Panc1 (cell line): ENCODE measurements at regions not wholly inside any gene's neighbourhood (a gene's known extent, or its start where the extent isn't known, plus 50 kb on each side); places are given as distances from the start of the nearest gene placed in this dataset.
"Not testable (repeated sequence)": the region's sequence is repeated elsewhere in the genome, so short reads cannot be mapped to it uniquely, and the experiment has no call there.

ENCODE experiments used
- POLR2AphosphoS5 ChIP-seq: IDR thresholded peaks from 2 replicates; pipeline ENCODE4 v1.6.1; 2012; ENCODE audit warnings: mild to moderate bottlenecking, low read depth, low read length, moderate library complexity
- TCF7L2 ChIP-seq: IDR thresholded peaks from 2 replicates; pipeline ENCODE4 v1.6.1; 2011; ENCODE audit warnings: mild to moderate bottlenecking, low read depth, low read length, inconsistent platforms
- TF ChIP-seq, protein P1 (sequence below): fragments of 450-650 bp; IDR thresholded peaks from 2 replicates; pipeline ENCODE4 v1.5.1; 2017; ENCODE audit warnings: mild to moderate bottlenecking
- TF ChIP-seq, protein P2 (sequence below), 2 experiments: IDR thresholded peaks; 2 replicates each; pipeline ENCODE4 v1.6.1; 2011 to 2012; ENCODE audit warnings: low read depth in 2 of 2, control low read depth in 1 of 2, low read length in 1 of 2, mild to moderate bottlenecking in 1 of 2, moderate library complexity in 1 of 2; ENCODE audit not compliant: insufficient read depth in 1 of 2

DNA sequence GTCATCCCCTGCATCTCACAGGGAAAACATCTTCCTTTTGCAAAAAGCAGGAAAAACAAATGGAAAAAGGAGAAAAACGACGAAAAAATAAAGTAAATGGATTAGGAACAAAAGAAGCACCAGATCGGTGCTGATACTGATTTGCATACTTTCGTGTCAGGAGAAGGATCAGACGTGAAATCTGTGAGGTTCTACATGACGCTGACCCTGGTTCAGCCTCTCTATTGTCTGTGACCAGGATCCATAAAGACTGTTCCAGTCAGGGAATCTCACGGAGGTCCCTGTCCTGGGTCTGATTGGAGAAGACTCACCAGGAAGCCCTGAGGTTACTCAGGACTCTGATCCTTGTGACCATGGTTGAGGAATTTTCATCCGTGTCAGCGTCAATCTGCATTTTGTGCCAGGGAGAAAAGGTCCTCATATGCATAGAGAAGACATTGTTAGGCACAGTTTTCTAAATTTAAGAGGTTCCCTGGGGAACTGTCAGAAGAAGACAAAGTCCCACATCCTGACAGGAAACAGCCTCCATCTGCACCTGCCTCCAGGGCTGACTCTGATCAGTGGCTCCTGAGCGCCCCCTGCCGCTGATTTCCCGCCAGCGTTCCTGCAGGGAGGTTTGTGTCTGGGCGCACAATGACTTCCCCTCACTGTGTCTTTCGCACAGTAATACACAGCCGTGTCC lies 808.2 kb downstream of the TMEM121 start:
- TF ChIP-seq, protein P1, sequence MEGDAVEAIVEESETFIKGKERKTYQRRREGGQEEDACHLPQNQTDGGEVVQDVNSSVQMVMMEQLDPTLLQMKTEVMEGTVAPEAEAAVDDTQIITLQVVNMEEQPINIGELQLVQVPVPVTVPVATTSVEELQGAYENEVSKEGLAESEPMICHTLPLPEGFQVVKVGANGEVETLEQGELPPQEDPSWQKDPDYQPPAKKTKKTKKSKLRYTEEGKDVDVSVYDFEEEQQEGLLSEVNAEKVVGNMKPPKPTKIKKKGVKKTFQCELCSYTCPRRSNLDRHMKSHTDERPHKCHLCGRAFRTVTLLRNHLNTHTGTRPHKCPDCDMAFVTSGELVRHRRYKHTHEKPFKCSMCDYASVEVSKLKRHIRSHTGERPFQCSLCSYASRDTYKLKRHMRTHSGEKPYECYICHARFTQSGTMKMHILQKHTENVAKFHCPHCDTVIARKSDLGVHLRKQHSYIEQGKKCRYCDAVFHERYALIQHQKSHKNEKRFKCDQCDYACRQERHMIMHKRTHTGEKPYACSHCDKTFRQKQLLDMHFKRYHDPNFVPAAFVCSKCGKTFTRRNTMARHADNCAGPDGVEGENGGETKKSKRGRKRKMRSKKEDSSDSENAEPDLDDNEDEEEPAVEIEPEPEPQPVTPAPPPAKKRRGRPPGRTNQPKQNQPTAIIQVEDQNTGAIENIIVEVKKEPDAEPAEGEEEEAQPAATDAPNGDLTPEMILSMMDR, result not testable (repeated sequence)
- TF ChIP-seq POLR2AphosphoS5, TCF7L2: not testable (repeated sequence)
- TF ChIP-seq, protein P2, sequence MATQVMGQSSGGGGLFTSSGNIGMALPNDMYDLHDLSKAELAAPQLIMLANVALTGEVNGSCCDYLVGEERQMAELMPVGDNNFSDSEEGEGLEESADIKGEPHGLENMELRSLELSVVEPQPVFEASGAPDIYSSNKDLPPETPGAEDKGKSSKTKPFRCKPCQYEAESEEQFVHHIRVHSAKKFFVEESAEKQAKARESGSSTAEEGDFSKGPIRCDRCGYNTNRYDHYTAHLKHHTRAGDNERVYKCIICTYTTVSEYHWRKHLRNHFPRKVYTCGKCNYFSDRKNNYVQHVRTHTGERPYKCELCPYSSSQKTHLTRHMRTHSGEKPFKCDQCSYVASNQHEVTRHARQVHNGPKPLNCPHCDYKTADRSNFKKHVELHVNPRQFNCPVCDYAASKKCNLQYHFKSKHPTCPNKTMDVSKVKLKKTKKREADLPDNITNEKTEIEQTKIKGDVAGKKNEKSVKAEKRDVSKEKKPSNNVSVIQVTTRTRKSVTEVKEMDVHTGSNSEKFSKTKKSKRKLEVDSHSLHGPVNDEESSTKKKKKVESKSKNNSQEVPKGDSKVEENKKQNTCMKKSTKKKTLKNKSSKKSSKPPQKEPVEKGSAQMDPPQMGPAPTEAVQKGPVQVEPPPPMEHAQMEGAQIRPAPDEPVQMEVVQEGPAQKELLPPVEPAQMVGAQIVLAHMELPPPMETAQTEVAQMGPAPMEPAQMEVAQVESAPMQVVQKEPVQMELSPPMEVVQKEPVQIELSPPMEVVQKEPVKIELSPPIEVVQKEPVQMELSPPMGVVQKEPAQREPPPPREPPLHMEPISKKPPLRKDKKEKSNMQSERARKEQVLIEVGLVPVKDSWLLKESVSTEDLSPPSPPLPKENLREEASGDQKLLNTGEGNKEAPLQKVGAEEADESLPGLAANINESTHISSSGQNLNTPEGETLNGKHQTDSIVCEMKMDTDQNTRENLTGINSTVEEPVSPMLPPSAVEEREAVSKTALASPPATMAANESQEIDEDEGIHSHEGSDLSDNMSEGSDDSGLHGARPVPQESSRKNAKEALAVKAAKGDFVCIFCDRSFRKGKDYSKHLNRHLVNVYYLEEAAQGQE (IDR thresholded peaks at IDR 0.05; ENCODE audit: insufficient read depth in 1 of 2, low read depth in 2 of 2, low read length in 1 of 2), result not testable (repeated sequence)
